HS-5 (cell line): ENCODE measurements at regions not wholly inside any gene's neighbourhood (a gene's known extent, or its start where the extent isn't known, plus 50 kb on each side); places are given as distances from the start of the nearest gene placed in this dataset.
"Not testable (repeated sequence)": the region's sequence is repeated elsewhere in the genome, so short reads cannot be mapped to it uniquely, and the experiment has no call there.

Source experiments
- DNase-seq: peaks from one replicate; pipeline ENCODE4 v3.0.0-alpha.2; 2012; ENCODE audit warnings: low read depth

GRCh38 chr7:81361769-81362312 lies 408.0 kb downstream of the HGF start:
- no peak for DNase-seq

- no peak for DNase-seq
Observed at GRCh38 chr7:81355911-81356310, 413.9 kb downstream of the HGF start.

GRCh38 chr7:81349044-81349443 lies 420.8 kb downstream of the HGF start:
- DNase-seq = no peak

GRCh38 chr7:81339946-81340345 lies 421.1 kb upstream of the SEMA3C start:
- no peak for DNase-seq

- DNase-seq = no peak
Observed at GRCh38 chr7:81333536-81333935, 414.7 kb upstream of the SEMA3C start.

- DNase-seq = peak; percentile 28
Observed at GRCh38 chr7:81333004-81333403, 414.2 kb upstream of the SEMA3C start.

GRCh38 chr7:81331061-81332018 lies 412.5 kb upstream of the SEMA3C start:
- DNase-seq = no peak

GRCh38 chr7:81330108-81330507 lies 411.3 kb upstream of the SEMA3C start:
- DNase-seq = no peak

- no peak for DNase-seq
Observed at GRCh38 chr7:81327468-81328266, 408.8 kb upstream of the SEMA3C start.

- DNase-seq = no peak
Observed at GRCh38 chr7:81321949-81322348, 403.1 kb upstream of the SEMA3C start.

- no peak for DNase-seq
Observed at GRCh38 chr7:81317741-81318140, 398.9 kb upstream of the SEMA3C start.

- no peak for DNase-seq
Observed at GRCh38 chr7:81308643-81309322, 389.9 kb upstream of the SEMA3C start.

- no peak for DNase-seq
Observed at GRCh38 chr7:81301815-81302214, 383.0 kb upstream of the SEMA3C start.

- no peak for DNase-seq
Observed at GRCh38 chr7:81300753-81301152, 381.9 kb upstream of the SEMA3C start.

GRCh38 chr7:81299711-81300110 lies 380.9 kb upstream of the SEMA3C start:
- DNase-seq = no peak

GRCh38 chr7:81298951-81299666 lies 380.3 kb upstream of the SEMA3C start:
- peak; percentile 87 for DNase-seq

GRCh38 chr7:81297317-81297716 lies 378.5 kb upstream of the SEMA3C start:
- DNase-seq = no peak

GRCh38 chr7:81296726-81297125 lies 377.9 kb upstream of the SEMA3C start:
- no peak for DNase-seq

GRCh38 chr7:81294897-81295515 lies 376.2 kb upstream of the SEMA3C start:
- no peak for DNase-seq

- no peak for DNase-seq
Observed at GRCh38 chr7:81293806-81294205, 375.0 kb upstream of the SEMA3C start.

- DNase-seq = not testable (repeated sequence)
Observed at GRCh38 chr7:81286754-81287153, 367.9 kb upstream of the SEMA3C start.
